Immature natural killer cell (primary cell): ENCODE measurements at regions not wholly inside any gene's neighbourhood (a gene's known extent, or its start where the extent isn't known, plus 50 kb on each side); places are given as distances from the start of the nearest gene placed in this dataset.

ENCODE experiments used
- DNase-seq, 3 donors: peaks; one replicate each; pipeline ENCODE4 v3.0.0; 2022; ENCODE audit warnings: mixed read lengths in 1 of 3
- H3K27ac Mint-ChIP-seq, 6 donors: one replicate each; pipeline ENCODE4 v1.8.0; 2020; ENCODE audit warnings: mixed read lengths in 6 of 6, mild to moderate bottlenecking in 5 of 6, inconsistent platforms in 4 of 6, moderate library complexity in 3 of 6
- H3K27me3 Mint-ChIP-seq, 3 donors: one replicate each; pipeline ENCODE4 v1.8.0; 2020 to 2021; ENCODE audit warnings: low read depth in 3 of 3, mild to moderate bottlenecking in 3 of 3, mixed read lengths in 3 of 3, moderate library complexity in 3 of 3, inconsistent platforms in 1 of 3
- H3K36me3 Mint-ChIP-seq, 3 donors: one replicate each; pipeline ENCODE4 v1.8.0; 2020; ENCODE audit warnings: mixed read lengths in 3 of 3, inconsistent platforms in 2 of 3, mild to moderate bottlenecking in 2 of 3
- H3K4me1 Mint-ChIP-seq, 2 donors: one replicate each; pipeline ENCODE4 v1.8.0; 2020; ENCODE audit warnings: inconsistent platforms in 2 of 2, mild to moderate bottlenecking in 2 of 2, mixed read lengths in 2 of 2, moderate library complexity in 1 of 2
- H3K4me3 Mint-ChIP-seq, 5 donors: one replicate each; pipeline ENCODE4 v1.8.0; 2020; ENCODE audit warnings: mild to moderate bottlenecking in 5 of 5, mixed read lengths in 5 of 5, inconsistent platforms in 3 of 5, moderate library complexity in 3 of 5
- H3K9me3 Mint-ChIP-seq, 6 donors: one replicate each; pipeline ENCODE4 v1.8.0; 2020; ENCODE audit warnings: mild to moderate bottlenecking in 6 of 6, mixed read lengths in 6 of 6, inconsistent platforms in 4 of 6, moderate library complexity in 3 of 6

DNA sequence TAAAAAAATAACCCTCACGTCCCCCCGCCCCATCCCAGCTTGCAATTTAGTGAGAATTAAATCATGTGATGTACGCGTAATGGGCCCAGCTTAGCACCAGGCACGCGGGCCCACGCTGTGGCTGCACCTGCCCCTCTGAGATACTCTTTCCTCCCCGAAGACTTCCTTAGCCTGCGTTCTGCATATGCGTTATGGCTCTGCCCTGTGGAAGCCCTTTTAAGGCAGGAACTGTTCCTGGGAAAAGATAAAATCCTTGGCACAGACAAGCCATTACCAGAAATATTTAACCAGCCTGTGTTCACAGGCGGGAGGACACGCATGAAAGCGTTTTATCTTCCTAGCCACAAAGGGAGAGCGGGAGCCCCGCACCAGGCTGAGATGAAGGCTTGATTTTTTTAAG is 311.0 kb downstream of the LRFN2 start:
- Mint-ChIP-seq H3K27me3 (peaks cover 3 to 8% (median 4%) of the 10 kb centered on the region in 3 donors), H3K4me3 (no peak overlapping the region), H3K36me3 (no peaks in the 10 kb centered on the region), H3K4me1 (no peaks in the 10 kb centered on the region), H3K9me3 (no peaks in the 10 kb centered on the region), H3K27ac (no peak overlapping the region)
- no peak for DNase-seq

DNA sequence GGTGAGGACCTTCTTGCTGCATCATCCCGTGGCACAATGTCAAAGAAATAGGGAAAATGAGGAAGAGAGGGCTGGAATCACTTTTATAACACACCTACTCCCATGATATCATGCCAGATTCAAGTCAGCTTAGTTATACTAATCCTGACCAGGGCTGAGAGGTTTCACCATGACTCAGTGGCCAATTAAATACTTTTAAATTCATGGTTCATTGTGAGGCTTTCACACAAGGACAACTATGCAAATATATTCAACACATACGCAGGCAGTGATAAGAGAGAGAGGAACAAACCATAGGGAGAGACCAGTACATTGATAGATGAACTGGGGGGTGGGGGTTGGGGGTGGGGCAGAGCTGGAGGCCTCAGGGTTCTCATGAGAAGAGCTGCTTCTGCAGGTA is 313.1 kb downstream of the LRFN2 start:
- Mint-ChIP-seq H3K9me3 (no peaks in the 10 kb centered on the region), H3K27ac (no peak overlapping the region), H3K4me3 (no peak overlapping the region), H3K27me3 (peaks cover 3 to 10% (median 6%) of the 10 kb centered on the region in 3 donors), H3K4me1 (no peaks in the 10 kb centered on the region), H3K36me3 (no peaks in the 10 kb centered on the region)
- no peak for DNase-seq

DNA sequence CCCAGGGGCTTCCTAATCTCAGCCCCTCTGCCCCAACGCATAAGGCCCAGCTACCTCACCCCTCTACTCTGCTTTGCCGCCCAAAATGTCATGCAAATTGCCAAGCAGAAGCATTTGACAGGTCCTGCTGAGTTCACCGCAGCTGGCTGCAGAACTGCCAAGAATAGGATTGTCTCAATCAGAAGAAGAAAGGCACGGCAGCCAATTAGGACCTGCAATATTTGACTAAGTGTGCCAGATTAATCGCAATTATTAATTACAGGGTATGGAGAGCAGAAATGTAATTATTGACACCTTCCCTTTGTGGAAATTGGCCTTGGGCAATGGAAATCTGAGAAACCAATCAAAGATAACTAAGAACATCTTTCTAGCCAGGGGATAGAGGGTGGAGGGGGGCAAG is 318.6 kb downstream of the LRFN2 start:
- H3K4me1 Mint-ChIP-seq, result no peaks in the 10 kb centered on the region
- H3K9me3 Mint-ChIP-seq, result peaks cover 0 to 2% (median 0%) of the 10 kb centered on the region in 6 donors
- no peak for DNase-seq
- H3K27me3 Mint-ChIP-seq, result peaks cover 4 to 10% (median 5%) of the 10 kb centered on the region in 3 donors
- H3K27ac Mint-ChIP-seq, result no peak overlapping the region
- H3K36me3 Mint-ChIP-seq, result no peaks in the 10 kb centered on the region
- no peak overlapping the region for H3K4me3 Mint-ChIP-seq

DNA sequence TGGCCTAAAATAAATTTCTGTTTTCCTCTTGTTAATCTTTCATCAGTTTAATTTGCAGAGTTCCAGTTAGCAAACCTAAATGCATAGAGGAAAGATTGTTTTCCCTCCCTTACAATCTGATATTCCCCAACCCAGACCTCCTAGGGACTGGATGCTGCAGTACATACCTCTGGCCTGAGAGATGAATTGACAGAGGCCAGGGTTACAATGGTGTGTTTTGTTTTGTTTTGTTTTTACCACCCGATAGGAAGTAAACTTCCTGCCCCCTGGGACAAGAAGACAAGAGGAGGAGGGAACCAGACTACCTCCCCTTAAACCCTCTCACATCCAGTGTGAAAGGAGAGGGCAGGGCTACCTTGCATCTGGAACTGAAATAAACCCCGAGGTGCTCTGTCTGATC is 319.0 kb downstream of the LRFN2 start:
- H3K27me3 Mint-ChIP-seq, result peaks cover 4 to 8% (median 5%) of the 10 kb centered on the region in 3 donors
- H3K4me3 Mint-ChIP-seq, result no peak overlapping the region
- no peaks in the 10 kb centered on the region for H3K36me3 Mint-ChIP-seq
- peaks cover 0 to 2% (median 0%) of the 10 kb centered on the region in 6 donors for H3K9me3 Mint-ChIP-seq
- no peak for DNase-seq
- no peak overlapping the region for H3K27ac Mint-ChIP-seq
- H3K4me1 Mint-ChIP-seq, result no peaks in the 10 kb centered on the region

DNA sequence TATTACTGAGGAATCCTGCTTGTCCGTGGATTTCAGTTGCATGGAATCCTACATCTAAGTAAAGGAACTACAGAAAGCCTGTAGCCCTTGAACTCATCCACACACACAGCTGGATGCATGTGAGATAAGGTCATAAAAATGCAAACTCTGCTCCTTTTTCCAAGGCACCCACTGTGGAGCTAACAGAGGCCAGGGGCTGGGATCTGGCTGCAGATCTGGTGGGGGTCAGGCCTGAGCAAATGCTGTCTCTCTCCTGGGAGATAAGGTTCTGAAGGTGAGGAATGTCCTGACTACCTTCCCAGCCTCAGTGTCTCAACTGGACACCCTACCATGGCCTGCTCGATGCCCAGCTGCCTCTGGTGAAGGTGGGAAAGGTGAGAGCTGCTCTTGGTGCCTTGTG is 321.5 kb downstream of the LRFN2 start:
- Mint-ChIP-seq H3K4me1 (no peaks in the 10 kb centered on the region), H3K4me3 (no peak overlapping the region), H3K27me3 (peaks cover 6 to 11% (median 7%) of the 10 kb centered on the region in 3 donors), H3K9me3 (peaks cover 0 to 3% (median 0%) of the 10 kb centered on the region in 6 donors), H3K36me3 (no peaks in the 10 kb centered on the region), H3K27ac (no peak overlapping the region)
- DNase-seq, result no peak

DNA sequence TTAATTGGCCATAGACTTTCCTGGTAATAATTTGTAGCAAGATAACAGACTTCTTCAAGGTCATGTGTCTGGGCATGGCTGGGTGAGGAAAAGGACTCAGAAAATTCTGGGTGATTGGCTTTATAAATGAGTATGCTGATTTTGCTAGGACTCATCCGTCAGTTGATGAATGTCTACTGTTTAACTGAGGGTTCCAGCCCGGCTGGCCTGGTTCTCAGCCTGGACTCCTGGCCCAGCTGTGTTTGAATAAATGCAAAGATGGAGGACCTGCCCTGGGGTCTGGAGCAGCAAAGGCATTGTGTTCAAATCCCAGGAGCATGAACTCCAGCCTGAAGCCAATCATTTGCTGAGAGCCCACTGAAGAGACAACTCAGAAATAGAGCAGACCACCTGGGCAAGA is 323.2 kb downstream of the LRFN2 start:
- no peak for DNase-seq
- Mint-ChIP-seq H3K4me3 (no peak overlapping the region), H3K9me3 (peaks cover 0 to 8% (median 0%) of the 10 kb centered on the region in 6 donors), H3K27me3 (peaks cover 6 to 11% (median 7%) of the 10 kb centered on the region in 3 donors), H3K4me1 (no peaks in the 10 kb centered on the region), H3K36me3 (no peaks in the 10 kb centered on the region), H3K27ac (no peak overlapping the region)

DNA sequence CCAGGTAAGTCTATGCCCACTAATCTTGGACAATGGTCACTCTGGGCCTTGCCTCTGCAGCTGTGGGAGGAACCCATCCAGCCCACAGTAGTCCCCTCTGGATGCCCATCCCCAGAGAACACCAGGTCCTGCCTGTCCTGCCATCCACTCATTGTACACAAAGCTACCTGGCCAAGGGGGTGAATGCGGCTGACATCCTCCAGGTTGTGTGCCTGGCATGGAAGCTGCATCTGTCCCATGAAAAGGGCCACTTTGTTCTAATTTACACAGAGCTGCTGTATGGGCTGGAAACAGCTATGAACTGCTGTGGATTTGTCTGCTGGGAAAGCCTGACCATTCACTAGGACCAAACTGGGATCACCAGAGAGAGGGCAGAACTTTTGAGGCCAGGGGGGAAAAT is 324.8 kb downstream of the LRFN2 start:
- peaks cover 0 to 6% (median 0%) of the 10 kb centered on the region in 6 donors for H3K9me3 Mint-ChIP-seq
- H3K27ac Mint-ChIP-seq, result no peak overlapping the region
- DNase-seq, result no peak
- peaks cover 6 to 11% (median 7%) of the 10 kb centered on the region in 3 donors for H3K27me3 Mint-ChIP-seq
- H3K4me3 Mint-ChIP-seq, result no peak overlapping the region
- H3K4me1 Mint-ChIP-seq, result no peaks in the 10 kb centered on the region
- no peaks in the 10 kb centered on the region for H3K36me3 Mint-ChIP-seq

DNA sequence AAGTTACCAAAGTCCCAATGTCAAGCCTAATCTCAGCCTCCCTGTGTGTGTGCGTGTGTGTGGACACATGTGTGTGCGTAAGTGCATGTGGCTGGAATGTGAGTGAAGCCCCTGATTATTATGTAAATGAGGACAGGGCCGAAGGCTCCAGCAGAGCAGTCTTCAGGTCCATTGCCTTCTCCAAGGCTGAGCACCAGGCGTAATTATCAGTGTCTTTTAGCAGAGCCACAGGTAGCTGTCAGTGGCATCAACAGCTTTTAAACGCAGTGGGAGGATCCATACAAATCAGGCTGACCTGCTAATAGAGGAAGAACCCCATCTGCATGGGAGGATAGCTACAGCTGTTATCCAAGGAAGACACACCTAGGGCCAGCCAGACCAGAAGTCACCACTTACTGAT is 324.3 kb upstream of the MOCS1 start:
- no peak overlapping the region for H3K4me3 Mint-ChIP-seq
- no peak overlapping the region for H3K27ac Mint-ChIP-seq
- peaks cover 4 to 10% (median 7%) of the 10 kb centered on the region in 3 donors for H3K27me3 Mint-ChIP-seq
- no peaks in the 10 kb centered on the region for H3K4me1 Mint-ChIP-seq
- H3K9me3 Mint-ChIP-seq, result peaks cover 0 to 6% (median 0%) of the 10 kb centered on the region in 6 donors
- H3K36me3 Mint-ChIP-seq, result no peaks in the 10 kb centered on the region
- no peak for DNase-seq

DNA sequence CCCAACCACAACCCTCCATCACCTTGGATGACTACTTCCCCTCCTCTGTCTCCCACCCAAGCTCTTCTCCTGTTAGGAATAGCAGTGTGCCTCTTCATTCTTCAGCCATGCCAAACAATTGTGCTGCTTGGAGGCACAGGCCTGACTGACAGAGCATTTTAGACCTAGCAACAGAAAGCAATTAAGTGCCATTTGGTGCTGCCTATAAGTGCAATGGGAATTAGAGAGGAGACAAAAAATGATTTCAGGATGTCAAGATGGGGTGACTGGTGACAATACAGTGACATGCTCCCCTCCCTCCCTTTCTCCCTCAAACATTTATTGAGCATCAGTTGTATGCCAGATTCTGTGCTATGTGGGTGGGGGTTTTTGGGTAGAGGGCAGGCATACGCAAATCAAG is 322.6 kb upstream of the MOCS1 start:
- Mint-ChIP-seq H3K4me3 (no peak overlapping the region), H3K4me1 (no peaks in the 10 kb centered on the region), H3K36me3 (no peaks in the 10 kb centered on the region), H3K9me3 (peaks cover 0 to 6% (median 0%) of the 10 kb centered on the region in 6 donors), H3K27ac (no peak overlapping the region), H3K27me3 (peaks cover 2 to 10% (median 7%) of the 10 kb centered on the region in 3 donors)
- no peak for DNase-seq

DNA sequence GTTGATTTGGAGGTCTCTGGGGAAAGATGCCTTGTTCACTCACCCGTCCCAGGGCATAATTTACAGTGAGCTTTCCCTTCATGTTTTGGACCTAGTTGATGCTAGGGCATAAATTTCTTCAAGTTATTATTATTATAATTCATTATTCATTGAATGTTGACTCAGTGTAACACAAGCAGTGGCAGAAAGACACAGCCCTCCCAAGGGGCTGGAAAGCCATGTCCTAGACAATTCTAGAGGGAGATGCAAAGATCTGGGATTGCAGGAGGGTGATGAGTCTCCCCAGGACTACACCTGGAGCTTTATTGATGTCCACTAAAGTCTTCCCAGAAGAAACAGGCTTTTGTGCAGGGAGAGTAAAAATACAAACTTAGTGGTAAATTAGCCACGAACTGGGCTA is 322.0 kb upstream of the MOCS1 start:
- DNase-seq, result no peak
- Mint-ChIP-seq H3K9me3 (peaks cover 0 to 6% (median 0%) of the 10 kb centered on the region in 6 donors), H3K36me3 (no peaks in the 10 kb centered on the region), H3K27me3 (peaks cover 2 to 5% (median 3%) of the 10 kb centered on the region in 3 donors), H3K4me1 (no peaks in the 10 kb centered on the region), H3K27ac (no peak overlapping the region), H3K4me3 (no peak overlapping the region)

DNA sequence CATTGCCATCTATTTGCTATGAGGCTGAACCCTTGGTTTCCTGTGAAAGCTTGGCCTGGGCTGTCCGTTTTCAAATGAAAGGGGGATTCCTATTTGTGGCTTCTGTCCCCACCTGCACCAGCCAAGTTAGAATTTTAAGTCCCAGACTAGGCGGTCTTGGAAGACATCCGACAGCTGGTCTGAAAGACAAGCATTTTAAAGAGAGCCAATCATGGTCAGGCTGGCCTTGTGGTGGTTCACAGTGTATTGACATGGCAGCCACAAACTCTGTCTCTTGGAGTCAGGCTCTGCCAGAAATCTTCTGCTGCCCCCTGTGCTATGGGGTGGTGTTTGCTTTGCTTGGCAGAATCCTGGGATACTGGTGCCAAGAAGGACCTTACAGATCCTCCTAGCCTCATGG is 319.2 kb upstream of the MOCS1 start:
- no peaks in the 10 kb centered on the region for H3K4me1 Mint-ChIP-seq
- H3K9me3 Mint-ChIP-seq, result no peaks in the 10 kb centered on the region
- DNase-seq, result no peak
- H3K4me3 Mint-ChIP-seq, result no peak overlapping the region
- H3K36me3 Mint-ChIP-seq, result no peaks in the 10 kb centered on the region
- H3K27ac Mint-ChIP-seq, result no peak overlapping the region
- H3K27me3 Mint-ChIP-seq, result peaks cover 0 to 7% (median 2%) of the 10 kb centered on the region in 3 donors

DNA sequence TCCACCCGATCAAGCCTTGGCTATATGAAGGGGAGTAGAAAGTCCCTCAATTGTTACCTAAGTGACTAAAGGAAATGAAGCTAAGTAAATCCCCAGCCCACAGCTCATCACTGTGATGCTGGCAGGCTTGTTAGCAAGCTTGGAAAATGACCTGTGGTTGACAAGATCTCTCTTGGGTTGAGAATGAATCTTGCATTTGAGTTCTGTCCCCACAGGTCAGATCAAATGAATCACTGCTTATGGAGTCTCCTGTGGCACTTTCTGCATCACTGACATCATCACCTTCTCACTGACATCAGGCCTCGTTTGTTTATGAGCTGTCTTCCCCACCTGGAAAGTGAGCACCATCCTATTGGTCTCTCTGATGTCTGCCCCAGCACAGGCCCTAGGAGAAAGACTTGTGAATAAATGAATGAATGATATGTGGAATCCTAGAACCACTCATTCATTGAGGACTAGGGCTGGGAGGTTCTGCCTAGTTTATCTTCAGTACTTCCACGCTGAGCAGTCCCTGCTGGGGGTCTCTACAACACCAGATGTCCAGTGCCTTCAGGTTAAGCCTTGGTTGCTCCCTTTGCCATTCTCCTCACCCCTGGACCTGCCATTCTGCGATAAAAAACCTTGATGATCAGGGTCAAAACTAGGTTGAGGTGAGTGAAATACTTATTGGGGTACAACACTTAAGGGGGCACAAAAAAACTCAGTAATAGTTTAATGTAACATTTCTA is 318.4 kb upstream of the MOCS1 start:
- Mint-ChIP-seq H3K4me1 (no peaks in the 10 kb centered on the region), H3K27me3 (peaks cover 0 to 7% (median 2%) of the 10 kb centered on the region in 3 donors), H3K27ac (no peak overlapping the region), H3K9me3 (peaks cover 0 to 3% (median 0%) of the 10 kb centered on the region in 6 donors), H3K4me3 (no peak overlapping the region), H3K36me3 (no peaks in the 10 kb centered on the region)
- DNase-seq, result no peak

DNA sequence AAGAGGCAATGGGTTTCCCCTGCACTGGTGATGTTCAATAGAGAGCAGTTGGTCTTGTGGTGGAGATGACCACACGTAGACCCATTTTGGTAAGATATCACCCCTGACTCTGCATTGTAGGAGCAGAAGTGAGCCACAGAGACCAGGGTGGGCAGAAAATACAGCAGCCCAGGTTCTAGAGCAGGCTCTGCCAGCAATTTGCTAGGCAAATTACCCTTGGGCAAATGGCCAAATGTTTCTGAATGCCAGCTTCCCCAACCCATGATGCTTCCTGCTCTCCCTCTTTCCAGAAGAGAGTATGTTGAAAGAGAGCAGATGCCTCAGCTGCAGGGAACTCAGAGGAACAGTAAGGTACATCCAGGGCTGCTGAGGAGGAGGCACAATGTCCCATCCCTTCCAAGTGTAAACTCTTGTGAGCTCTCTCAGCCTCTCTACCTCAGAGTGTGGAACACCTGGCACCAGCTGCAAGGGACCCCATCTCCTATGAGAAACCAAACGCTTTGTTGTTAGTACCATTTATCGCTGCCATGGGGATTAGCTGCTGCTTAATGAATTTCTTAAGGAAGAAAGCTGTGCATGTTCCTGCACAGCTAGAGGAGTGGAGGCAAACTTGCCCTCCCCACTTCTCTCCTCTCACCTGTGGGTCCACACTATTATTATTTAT is 317.5 kb upstream of the MOCS1 start:
- H3K9me3 Mint-ChIP-seq, result peaks cover 0 to 3% (median 0%) of the 10 kb centered on the region in 6 donors
- no peaks in the 10 kb centered on the region for H3K4me1 Mint-ChIP-seq
- no peak overlapping the region for H3K4me3 Mint-ChIP-seq
- H3K27me3 Mint-ChIP-seq, result peaks cover 0 to 7% (median 2%) of the 10 kb centered on the region in 3 donors
- DNase-seq, result no peak
- no peaks in the 10 kb centered on the region for H3K36me3 Mint-ChIP-seq
- H3K27ac Mint-ChIP-seq, result no peak overlapping the region

DNA sequence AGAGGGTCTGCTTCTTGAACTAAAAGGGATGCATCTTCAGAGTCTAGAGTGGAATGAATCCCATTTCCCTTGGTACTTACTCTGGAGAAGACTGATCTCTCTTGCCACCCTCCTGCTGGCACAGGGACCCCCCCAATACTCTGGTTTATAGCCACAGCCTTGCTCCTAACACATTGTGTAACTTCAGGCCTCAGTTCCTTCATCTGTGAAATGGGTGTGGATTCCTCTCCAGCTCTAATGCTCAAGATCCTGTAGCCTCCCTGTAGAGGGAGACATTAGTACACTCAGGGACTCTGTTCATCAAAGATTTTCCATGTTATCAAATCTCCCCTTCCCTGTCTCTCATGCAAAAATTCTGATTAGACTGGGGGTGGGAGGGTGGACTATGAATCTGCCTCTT is 315.7 kb upstream of the MOCS1 start:
- H3K27me3 Mint-ChIP-seq, result peaks cover 0 to 8% (median 2%) of the 10 kb centered on the region in 3 donors
- H3K9me3 Mint-ChIP-seq, result peaks cover 0 to 3% (median 0%) of the 10 kb centered on the region in 6 donors
- no peaks in the 10 kb centered on the region for H3K36me3 Mint-ChIP-seq
- H3K4me1 Mint-ChIP-seq, result no peaks in the 10 kb centered on the region
- DNase-seq, result no peak
- no peak overlapping the region for H3K4me3 Mint-ChIP-seq
- no peak overlapping the region for H3K27ac Mint-ChIP-seq
